HG02623 (cell line): ENCODE measurements at regions not wholly inside any gene's neighbourhood (a gene's known extent, or its start where the extent isn't known, plus 50 kb on each side); places are given as distances from the start of the nearest gene placed in this dataset.
"Not testable (repeated sequence)": the region's sequence is repeated elsewhere in the genome, so short reads cannot be mapped to it uniquely, and the experiment has no call there.

Experiments
- ATAC-seq: cut with Tn5 transposase; IDR thresholded peaks from one replicate; pipeline ENCODE4 v1.9.1; 2021; ENCODE audit warnings: moderate library complexity; ENCODE audit not compliant: unreplicated experiment

DNA sequence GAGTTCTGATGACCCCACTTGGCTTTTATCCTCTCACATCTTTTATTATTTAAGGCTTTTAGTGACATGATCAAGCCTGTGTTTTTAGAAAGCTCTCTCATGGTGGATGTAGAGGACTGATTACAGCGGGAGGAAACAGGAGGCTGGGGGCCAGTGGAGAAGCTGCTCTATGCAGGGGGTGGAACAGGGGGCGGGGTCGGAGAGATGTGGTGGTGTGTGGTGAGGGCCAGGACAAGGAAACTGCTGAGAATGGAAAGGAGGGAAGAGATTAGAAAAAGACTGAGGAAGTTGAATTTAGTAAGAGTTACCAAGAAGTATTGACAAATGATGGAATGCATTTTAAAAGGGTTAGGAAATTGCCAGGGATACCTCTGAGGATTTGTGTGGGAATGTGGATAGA is 292.2 kb downstream of the ZIC3 start:
- no peak for ATAC-seq

DNA sequence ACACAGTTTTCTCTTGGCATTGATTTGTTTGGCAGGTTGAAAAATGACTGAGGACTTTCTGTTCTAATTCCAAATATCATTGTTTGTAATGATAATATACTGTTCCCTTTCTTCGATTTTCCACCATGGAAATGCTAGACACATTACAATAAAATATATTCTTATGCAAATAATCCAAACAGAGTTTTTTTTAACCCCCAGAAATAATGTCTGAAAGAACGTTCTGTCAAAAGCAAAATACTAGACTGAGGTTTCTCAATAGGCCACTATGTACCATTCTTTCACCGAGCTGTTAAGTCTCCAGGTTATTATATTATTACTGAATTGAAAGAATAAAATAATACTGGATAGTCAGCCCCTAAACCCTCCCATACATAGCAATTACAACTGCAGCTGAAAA is 312.5 kb downstream of the ZIC3 start:
- ATAC-seq, result no peak

DNA sequence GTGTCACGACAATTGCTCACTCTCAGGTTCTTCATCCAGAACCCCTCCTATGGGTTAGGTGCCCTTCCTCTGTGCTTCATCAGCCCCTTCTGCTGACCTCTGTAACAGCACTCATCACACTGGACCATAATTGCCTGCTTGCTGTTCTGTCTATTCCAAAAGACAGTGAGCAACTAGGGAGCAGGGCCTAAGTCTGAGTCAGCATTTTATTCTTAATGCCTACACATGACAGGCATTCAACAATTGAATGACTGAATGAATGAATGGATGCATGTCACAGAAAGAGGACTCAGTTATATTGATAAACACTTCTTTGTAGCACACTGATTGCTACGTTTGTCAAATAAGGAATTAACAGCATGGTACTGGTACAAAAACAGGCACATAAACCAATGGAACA is 317.0 kb downstream of the ZIC3 start:
- ATAC-seq, result no peak

DNA sequence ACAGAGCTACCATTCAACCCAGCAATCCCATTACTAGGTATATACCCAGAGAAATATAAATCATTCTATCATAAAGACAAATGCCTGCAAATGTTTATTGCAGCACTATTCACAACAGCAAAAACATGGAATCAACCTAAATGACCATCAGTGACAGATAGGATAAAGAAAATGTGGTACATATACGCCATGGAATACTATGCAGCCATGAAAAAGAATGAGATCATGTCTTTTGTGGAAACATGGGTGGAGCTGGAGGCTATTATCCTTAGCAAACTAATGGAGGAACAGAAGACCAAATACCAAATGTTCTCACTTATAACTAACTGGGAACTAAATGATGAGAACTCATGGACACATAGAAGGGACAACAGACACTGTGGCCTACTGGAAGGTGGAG is 318.9 kb downstream of the ZIC3 start:
- not testable (repeated sequence) for ATAC-seq

DNA sequence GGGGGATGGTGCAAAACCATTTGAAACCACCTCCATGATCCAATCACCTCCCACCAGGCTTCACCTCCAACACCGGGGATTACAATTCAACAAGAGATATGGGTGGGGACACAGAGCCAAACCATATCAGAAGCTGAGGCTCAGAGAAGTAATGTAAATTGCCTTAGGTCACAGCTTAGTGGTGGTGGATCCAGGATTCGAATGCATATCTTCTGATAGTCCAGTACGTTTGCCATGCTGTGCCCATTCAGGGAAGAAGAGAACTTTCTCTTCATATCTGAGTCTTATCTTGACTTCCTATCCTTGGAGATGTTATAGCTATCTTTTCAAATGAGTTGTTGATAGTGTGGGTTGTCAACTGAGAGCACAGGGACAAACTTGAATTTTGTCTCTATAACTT is 325.5 kb downstream of the ZIC3 start:
- no peak for ATAC-seq

DNA sequence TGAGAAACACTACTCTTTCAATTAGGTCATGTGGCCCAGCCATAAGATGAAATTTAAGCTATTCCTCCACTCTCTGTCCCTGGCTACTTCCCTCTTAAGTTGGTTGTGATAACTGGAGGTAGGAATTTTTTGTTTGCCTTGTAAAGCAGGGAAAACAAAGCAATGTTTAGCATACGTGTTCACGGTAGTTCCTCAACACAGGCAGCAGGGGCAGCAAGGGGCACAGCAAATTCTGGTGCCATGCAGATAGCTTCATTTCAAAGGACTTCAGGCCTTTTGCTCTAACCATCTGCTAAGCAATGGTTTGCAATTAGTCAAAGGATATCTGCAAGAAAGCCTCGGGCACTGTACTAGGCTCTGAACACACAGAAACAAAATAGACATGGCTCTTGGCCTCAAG is 330.2 kb downstream of the ZIC3 start:
- ATAC-seq, result no peak

DNA sequence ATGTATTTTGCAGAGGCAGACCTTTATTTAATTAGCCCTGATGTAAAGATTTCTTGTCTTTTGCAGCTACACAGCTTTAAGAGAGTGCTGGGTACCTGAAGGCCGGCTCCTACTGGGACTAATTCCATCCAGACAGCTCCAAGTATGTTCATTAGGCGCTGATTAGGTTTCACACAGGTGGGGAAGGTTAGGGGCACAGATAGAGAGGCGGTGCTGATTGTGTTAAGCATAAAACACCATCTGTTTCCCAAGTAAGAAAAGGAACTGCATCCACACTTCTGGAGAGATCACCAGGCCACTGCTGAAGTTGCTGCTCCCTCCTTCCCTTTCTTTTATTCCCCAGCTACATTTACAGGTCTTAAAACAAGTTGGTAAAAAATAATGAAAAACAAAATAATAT is 349.5 kb downstream of the ZIC3 start:
- no peak for ATAC-seq

DNA sequence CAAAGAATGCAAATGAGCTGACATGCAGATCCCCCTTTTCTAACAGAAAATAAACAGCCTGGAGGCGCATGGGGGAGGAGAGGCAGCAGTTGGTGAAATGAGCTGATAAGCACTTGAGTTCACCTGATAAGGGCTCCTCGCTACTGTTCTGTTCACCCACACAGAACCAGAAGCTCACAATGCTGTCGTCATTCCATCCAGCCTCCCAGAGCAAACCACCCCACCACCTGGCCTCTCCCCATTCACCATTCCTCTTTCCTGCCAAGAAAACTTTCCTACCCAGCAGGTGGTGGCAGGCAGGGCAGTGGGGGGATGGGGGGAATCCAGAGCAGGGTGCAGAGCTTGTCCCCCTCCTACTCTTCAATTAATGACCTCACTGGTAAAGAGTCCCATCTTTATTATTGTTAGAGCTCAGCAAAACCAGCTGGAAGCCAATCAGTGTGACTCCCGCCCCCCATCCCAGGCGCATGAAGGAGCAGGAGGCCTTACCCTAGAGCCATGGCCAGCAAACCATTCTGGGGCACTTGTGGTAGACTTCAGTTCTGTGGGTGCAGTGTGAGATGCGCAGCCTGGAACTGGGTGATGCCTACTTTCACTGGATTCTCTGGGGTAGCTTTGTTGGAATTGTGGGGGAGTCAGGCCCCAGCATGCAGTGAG is 350.3 kb downstream of the ZIC3 start:
- no peak for ATAC-seq

DNA sequence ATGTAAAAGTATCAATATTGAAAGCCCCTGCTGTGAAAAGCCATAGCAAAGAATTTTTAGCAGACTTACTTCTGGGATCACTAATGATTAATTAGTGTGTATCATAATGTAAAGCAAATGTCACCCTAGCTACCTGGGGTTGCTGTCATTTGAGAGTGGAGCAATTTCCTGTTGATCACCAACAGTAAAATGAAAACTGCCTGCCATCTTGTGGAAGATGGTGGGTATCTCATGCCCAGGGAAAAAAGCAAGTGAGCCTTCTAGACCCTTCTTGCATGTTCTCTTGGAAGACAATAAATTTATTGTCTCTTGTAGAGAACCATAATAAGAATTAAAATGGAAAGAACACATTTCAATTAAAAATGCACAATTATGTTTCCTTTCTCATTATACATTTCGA is 360.2 kb downstream of the ZIC3 start:
- ATAC-seq, result no peak

DNA sequence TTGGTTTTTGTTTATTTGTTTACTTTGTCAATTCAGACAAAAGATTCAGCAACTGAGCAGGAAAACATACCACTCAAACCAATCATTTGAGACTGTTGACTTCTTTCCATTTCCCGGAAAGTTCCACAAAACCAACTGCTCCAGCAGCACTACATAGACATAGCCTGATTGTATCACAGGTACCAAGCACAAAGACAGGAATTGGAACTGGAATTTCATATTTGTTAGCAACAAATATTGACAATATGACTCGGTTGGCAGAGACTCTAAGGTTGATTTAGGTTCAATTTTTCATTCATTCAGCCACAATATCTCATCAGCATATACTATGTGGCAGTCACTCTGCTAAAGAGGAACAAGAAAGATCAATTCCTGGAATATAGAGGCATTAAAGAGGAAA is 364.0 kb downstream of the ZIC3 start:
- no peak for ATAC-seq

DNA sequence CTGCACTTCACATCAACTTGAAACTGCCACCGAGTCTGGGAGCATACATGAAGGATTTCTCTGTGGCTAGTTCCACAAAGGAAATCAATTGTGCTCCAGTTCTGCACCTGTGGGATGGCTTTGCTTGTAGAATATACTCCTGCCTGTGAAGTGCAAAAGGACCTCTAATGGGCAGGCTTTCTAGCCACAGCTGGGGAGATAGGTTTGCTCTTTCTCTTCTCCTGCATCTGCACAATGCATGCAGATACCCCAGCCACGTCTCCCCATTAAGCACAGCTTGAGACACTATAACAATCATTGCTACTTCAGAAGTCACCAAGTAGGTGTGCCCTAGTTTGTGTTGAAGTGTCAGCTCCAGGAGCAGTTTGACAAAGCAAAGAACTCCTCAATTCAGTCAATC is 364.6 kb downstream of the ZIC3 start:
- ATAC-seq, result no peak

DNA sequence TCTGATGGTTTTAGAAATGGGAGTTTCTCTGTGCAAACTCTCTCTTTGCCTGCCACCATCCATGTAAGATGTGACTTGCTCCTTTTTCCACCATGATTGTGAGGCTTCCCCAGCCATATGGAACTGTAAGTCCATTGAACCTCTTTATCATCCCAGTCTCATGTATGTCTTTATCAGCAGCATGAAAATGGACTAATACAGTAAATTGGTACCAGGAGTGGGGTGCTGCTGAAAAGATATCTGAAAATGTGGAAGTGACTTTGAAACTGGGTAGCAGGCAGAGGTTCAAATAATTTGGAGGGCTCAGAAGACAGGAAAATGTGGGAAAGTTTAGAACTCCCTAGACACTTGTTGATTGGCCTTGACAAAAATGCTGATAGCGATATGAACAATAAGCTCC is 368.3 kb downstream of the ZIC3 start:
- ATAC-seq, result not testable (repeated sequence)

DNA sequence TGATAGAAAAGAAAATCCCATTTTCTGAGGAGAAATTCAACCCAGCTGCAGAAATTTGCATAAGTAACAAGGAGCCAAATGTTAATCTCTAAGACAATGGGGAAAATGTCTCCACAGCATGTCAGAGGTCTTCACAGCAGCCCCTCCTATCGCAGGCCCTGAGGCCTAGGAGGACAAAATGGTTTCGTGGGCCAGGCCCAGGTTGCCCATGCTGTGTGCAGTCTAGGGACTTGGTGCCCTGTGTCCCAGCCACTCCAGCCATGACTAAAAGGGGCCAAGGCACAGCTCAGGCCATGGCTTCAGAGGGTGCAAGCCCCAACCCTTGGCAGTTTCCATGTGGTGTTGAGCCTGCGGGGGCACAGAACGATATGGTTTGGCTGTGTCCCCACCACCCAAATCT is 369.0 kb downstream of the ZIC3 start:
- not testable (repeated sequence) for ATAC-seq

DNA sequence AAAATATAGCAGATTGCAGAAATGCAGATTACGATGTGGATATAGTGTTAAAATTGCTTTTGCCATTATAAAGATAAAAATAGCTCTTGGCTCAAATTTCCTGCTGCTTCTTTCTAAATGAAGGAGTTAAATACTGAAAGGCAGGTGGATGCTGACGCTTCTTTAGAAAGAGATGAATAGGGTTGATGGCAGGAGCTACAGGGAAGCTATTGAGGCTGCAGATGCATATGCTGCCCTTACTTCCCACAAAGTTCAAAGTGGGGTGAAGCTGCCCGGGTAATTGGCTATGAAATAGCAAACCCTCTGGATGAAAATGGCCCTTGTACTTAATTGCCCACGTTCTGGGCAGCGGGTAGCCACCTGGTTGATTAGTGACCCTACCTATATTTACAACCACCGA is 379.5 kb downstream of the ZIC3 start:
- ATAC-seq, result no peak

DNA sequence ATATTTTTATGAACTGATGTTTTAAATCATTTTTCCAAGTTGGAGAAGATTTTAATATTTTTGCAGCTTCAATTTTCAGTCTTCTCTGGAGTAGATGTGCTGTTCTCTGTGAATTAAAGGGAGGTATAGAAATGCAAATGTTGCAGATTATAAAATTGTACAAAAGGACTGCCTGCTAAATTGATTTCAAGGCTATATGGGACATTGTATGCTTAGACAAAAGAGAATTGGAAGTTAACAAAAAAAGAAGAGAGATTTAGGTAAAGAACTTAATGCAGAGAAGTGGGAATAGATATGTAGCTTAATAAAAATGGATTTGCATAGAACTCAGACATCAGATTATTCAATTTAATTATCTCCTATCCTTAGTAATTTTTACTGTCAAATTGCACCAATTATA is 403.3 kb downstream of the ZIC3 start:
- ATAC-seq, result no peak

DNA sequence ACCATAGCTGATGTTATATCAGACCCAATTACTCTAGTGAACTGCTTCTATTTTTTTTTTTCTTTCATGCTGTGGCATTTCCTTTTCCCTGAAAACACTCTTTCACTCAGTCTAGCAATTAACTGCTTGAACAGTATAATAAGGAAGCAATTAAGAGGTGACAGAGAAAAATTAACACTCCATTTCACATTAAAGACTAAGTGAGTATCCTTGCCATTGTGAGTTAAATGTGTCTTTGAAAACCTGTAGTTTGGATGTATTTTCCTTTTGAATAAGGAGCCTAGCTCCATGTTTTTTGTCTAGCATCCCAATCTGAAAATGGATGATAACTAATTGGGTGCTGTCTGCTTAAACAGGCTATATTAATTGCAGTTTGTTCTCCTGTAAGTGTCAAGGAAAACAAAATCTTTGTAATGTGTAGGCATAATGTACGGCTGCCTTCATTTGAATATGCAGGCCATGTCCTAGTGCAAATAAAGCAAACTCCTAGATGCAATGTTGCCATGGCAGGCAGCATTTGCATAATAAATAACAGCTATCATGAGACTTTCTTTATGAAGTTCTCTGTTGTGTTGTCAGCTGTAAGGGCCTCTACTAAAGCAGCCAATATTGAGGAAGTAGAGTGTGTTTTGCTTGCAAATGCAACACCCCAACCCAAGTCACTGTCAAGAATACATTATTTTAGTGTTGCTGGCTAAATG is 416.7 kb downstream of the ZIC3 start:
- ATAC-seq, result no peak

DNA sequence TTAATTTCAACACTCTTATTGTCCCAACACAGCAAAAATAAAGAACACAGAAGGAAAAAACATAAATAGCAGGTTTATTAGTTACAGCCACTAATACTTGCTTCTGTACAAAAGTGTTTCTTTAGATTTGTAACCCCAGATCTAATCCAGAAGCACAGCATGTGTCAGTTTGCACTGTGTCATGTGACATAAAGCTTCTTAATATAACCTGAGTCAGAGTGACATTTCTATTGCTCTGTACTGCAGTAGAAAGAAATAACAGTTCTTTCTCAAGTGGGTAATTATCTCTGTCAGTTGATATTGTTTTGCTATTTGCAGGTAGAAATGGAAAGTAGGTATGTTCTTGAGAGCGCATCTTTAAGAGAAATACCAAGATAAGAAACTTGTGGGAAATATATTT is 422.5 kb downstream of the ZIC3 start:
- no peak for ATAC-seq

DNA sequence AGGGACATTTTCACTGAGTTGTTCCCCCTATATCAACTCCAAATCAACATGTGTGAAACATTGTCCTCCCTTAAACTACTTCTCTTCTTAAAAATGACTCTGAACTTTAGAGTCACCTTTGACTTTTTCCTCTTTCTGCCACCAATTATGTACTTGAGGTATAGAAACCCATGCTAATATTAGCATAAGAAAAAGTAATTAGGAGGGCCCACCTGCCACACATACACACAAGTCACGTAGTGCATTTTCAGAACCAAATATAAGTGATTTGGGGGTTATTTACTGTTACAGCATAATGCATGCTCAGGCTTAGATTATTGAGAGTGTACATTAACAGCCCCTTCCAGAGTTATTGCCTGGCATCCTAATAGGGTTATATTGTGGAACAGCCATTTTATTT is 432.7 kb downstream of the ZIC3 start:
- no peak for ATAC-seq

DNA sequence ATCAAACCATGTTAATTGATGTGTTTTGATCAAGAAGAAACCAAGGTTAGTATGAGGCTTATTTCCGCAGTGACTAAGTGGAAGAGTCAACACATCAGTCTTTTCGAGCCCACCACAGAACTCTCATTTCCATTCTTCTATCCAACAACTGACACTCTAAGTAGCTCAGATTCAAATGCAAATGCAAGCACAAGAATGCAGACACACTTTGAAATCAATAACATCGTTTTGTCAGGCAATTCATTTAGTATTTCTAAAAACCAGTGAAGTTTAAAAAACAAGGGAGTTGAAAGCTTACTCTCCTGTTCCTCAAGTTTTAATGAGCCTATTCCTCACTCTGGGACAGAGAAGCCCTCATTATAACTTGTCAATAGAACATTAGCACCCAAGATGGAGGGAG is 433.1 kb downstream of the ZIC3 start:
- ATAC-seq, result no peak

DNA sequence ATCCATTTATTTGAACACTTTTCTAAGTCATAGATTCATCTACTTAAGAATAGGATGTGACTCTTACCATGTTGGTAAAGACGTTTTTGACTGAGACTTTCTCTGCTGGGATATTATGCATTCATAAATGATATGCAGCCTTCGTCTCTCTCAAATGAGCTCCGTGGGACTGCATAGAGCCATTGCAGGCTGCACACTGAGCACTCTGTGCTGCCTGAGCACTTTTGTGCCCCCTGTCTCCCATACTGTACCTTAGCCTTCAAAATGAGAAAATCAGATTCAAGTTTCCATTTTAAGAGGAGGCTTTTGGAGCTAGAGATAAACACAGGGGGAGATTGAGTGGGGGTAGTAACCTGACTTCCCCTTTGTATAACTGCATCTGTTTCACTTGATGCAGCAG is 433.6 kb downstream of the ZIC3 start:
- no peak for ATAC-seq

DNA sequence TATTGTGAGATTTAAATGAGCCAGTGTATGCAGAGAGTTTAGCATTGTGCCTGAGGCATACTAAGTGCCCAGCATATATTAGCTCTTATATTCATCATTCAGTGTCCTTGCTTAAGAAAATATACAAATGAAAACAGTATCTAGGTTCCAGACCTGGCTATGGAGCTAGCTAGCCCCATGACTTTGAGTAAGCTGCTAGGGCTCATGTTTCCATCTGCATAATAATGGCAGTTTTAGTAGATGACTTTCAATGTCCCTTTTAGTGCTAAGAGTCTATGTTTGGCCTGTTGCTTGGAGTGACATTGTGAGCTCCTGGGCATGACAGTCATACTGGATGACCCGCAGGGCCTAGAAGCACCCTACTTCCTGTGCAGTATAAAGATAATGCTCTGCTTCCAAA is 435.3 kb downstream of the ZIC3 start:
- no peak for ATAC-seq

DNA sequence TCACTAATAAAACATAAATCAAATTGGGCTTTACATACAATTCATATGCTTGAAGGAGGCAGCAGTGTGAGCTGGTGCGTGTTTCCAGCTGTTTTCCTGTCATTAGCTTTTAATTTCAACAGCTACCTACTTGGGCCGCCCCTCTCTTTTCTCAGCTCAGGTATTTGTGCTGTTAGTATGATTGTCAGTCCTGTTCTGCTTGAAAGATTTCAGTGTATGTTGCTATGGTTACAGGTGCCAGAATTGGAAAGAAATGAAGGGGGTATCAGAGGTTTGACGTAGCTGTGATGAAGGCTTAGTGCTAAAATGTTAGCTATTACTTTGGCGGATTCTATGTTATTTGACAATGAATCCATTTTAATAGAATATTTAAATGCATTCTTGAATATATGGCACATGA is 440.3 kb downstream of the ZIC3 start:
- ATAC-seq, result no peak

DNA sequence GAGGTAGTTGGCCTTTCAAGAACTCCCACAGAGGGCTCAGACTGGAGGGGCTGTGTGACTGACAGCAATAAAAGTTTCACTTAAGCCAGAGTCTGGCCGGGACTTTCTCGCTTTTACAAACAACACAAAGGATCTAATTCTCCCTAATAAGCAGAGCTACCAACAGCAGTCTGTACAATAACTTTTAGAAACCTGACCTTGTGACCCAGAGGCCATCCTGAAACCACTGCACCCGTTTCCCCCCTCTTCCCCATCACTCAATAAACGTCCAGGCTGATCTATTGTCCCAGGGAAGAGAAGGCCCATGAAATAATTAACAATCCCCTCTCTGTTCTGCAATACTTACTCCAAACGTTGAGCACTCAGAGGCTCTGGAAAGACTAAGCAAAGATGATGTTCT is 442.4 kb downstream of the ZIC3 start:
- no peak for ATAC-seq
